BJ (cell line): ENCODE measurements at regions not wholly inside any gene's neighbourhood (a gene's known extent, or its start where the extent isn't known, plus 50 kb on each side); places are given as distances from the start of the nearest gene placed in this dataset.

Experiments used
- CTCF ChIA-PET: fragments of 350-600 bp; formaldehyde crosslinking; extraction: SDS; loops from one replicate; lab custom pipeline; 2021; ENCODE audit warnings: antibody characterized with exemption, inconsistent platforms; lab: Yijun Ruan, JAX
- POLR2A ChIA-PET: fragments of 300-600 bp; sonication (Branson Sonifier 250); formaldehyde crosslinking; extraction: SDS; loops from one replicate; lab custom pipeline; 2021; ENCODE audit warnings: antibody characterized with exemption; lab: Charles Lee
- DNase-seq: peaks from one replicate; pipeline ENCODE4 v3.0.0-alpha.2; 2011; ENCODE audit warnings: low read depth
- H3K27me3 ChIP-seq: 2 replicates; pipeline ENCODE4 v1.6.0; 2011; ENCODE audit warnings: low read length; ENCODE audit not compliant: control insufficient read depth, insufficient read depth
- H3K36me3 ChIP-seq: 2 replicates; pipeline ENCODE4 v1.5.1; 2011; ENCODE audit warnings: low read length; ENCODE audit not compliant: control insufficient read depth, insufficient read depth
- H3K4me3 ChIP-seq: 2 replicates; pipeline ENCODE4 v1.5.1; 2011; ENCODE audit warnings: low read depth, mild to moderate bottlenecking, control low read depth, low read length
- CTCF ChIP-seq: IDR thresholded peaks from 2 replicates; pipeline ENCODE4 v1.5.1; 2011; ENCODE audit warnings: low read depth, mild to moderate bottlenecking, control low read depth, inconsistent platforms, low read length, moderate library complexity; ENCODE audit not compliant: insufficient read depth

GRCh38 chr16:16805809-16806208 is 426.9 kb downstream of the NPIPA7 start:
- POLR2A ChIA-PET = no interaction called here
- no peak for DNase-seq
- Histone ChIP-seq H3K4me3 (no peak overlapping the region), H3K27me3 (no peaks in the 10 kb centered on the region), H3K36me3 (no peaks in the 10 kb centered on the region)
- TF ChIP-seq CTCF = no peak
- CTCF ChIA-PET = no interaction called here

- ChIA-PET CTCF (no interaction called here), POLR2A (no interaction called here)
- Histone ChIP-seq H3K27me3 (no peaks in the 10 kb centered on the region), H3K4me3 (no peak overlapping the region), H3K36me3 (no peaks in the 10 kb centered on the region)
- TF ChIP-seq CTCF = no peak
- no peak for DNase-seq
Observed at GRCh38 chr16:16815641-16816040, 436.7 kb downstream of the NPIPA7 start.

DNA sequence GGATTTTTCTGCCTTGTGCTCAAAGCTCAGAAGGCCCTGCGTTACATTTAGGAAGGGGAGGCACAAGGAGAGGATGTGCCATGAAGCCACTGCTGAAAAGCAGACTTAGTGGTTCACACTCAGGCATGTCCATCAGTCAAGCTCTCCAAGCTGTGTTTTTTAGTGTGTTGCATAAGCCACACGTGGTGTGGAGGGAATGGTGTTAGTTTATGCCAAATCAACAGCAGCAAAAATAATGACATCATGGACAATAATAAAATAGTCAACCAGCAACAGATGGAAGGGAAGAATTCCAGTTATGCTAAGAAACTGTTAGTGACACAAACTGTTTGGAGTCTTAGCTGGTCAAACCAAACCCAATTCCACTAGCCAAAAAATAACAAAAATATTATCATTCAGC is 438.3 kb downstream of the NPIPA7 start:
- no peak for DNase-seq

GRCh38 chr16:16821261-16821660 is 442.3 kb downstream of the NPIPA7 start:
- POLR2A ChIA-PET = no interaction called here
- CTCF ChIA-PET = no interaction called here
- Histone ChIP-seq H3K27me3 (no peaks in the 10 kb centered on the region), H3K36me3 (no peaks in the 10 kb centered on the region), H3K4me3 (no peak overlapping the region)
- no peak for TF ChIP-seq CTCF
- no peak for DNase-seq

More for the DNA sequence above, 438.3 kb downstream of the NPIPA7 start:
- POLR2A ChIA-PET = no interaction called here
- TF ChIP-seq CTCF = no peak
- CTCF ChIA-PET = no interaction called here
- Histone ChIP-seq H3K36me3 (no peaks in the 10 kb centered on the region), H3K4me3 (no peak overlapping the region), H3K27me3 (no peaks in the 10 kb centered on the region)

DNA sequence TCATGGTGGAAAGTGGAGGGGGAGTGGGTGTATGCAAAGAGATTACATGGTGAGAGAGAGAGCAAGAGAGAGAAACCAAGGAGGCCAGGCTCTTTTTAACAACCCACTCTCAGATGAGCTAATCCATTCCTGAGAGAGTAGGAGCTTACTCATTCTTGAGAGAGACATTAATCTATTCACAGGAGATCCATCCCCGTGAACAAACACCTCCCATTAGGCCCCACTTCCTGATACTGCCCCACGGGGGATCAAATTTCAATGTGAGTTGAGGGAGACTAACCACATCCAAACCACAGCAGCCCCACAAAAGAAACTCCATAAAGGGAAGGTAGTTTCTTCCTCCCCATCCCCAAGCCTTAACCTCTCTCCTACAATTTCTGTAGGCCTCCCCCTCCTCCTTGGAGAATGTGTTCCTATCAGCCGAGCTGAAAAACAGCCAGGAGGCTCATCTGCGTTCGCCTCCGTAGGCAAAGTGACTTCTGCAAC is 450.0 kb downstream of the NPIPA7 start:
- H3K36me3 ChIP-seq = no peaks in the 10 kb centered on the region
- H3K4me3 ChIP-seq = no peak overlapping the region
- no peak for DNase-seq
- no peaks in the 10 kb centered on the region for H3K27me3 ChIP-seq
- TF ChIP-seq CTCF = no peak
- CTCF ChIA-PET = no interaction called here
- POLR2A ChIA-PET = no interaction called here
